HG03432 (cell line): ENCODE measurements at regions not wholly inside any gene's neighbourhood (a gene's known extent, or its start where the extent isn't known, plus 50 kb on each side); places are given as distances from the start of the nearest gene placed in this dataset.
"Not testable (repeated sequence)": the region's sequence is repeated elsewhere in the genome, so short reads cannot be mapped to it uniquely, and the experiment has no call there.

Experiments
- ATAC-seq: cut with Tn5 transposase; IDR thresholded peaks from one replicate; pipeline ENCODE4 v1.9.1; 2021; ENCODE audit warnings: mild to moderate bottlenecking, moderate library complexity; ENCODE audit not compliant: unreplicated experiment

GRCh38 chr5:10019236-10019635 lies 230.5 kb downstream of the ATPSCKMT start:
- ATAC-seq: no peak

GRCh38 chr5:10018201-10019069 lies 231.3 kb downstream of the ATPSCKMT start:
- ATAC-seq: no peak

GRCh38 chr5:10017786-10018185 lies 231.9 kb downstream of the ATPSCKMT start:
- ATAC-seq: no peak

GRCh38 chr5:10016559-10016958 lies 233.1 kb downstream of the ATPSCKMT start:
- ATAC-seq: not testable (repeated sequence)

GRCh38 chr5:10015681-10016080 lies 234.0 kb downstream of the ATPSCKMT start:
- ATAC-seq: not testable (repeated sequence)

GRCh38 chr5:10009802-10010201 lies 239.9 kb downstream of the ATPSCKMT start:
- ATAC-seq: no peak

- ATAC-seq: no peak
These were observed 262.6 kb downstream of the ATPSCKMT start for GRCh38 chr5:9987101-9987500.

- ATAC-seq: no peak
These were observed 272.6 kb downstream of the ATPSCKMT start for GRCh38 chr5:9977070-9977469.

GRCh38 chr5:9976621-9977020 lies 273.1 kb downstream of the ATPSCKMT start:
- no peak for ATAC-seq

- ATAC-seq: no peak
These were observed 277.6 kb downstream of the ATPSCKMT start for GRCh38 chr5:9972059-9972458.

- ATAC-seq: no peak
These were observed 278.4 kb downstream of the ATPSCKMT start for GRCh38 chr5:9971301-9971700.

GRCh38 chr5:9958914-9959313 lies 290.8 kb downstream of the ATPSCKMT start:
- no peak for ATAC-seq

- ATAC-seq: no peak
These were observed 292.5 kb downstream of the ATPSCKMT start for GRCh38 chr5:9957214-9957613.

GRCh38 chr5:9956725-9957124 lies 293.0 kb downstream of the ATPSCKMT start:
- ATAC-seq: no peak

GRCh38 chr5:9955586-9955985 lies 294.1 kb downstream of the ATPSCKMT start:
- no peak for ATAC-seq

- ATAC-seq: no peak
These were observed 294.8 kb downstream of the ATPSCKMT start for GRCh38 chr5:9954869-9955268.

GRCh38 chr5:9953691-9954090 lies 296.0 kb downstream of the ATPSCKMT start:
- no peak for ATAC-seq

- ATAC-seq: no peak
These were observed 297.7 kb downstream of the ATPSCKMT start for GRCh38 chr5:9951865-9952516.

GRCh38 chr5:9947944-9948343 lies 301.7 kb downstream of the ATPSCKMT start:
- no peak for ATAC-seq

- ATAC-seq: peak; percentile 71
These were observed 302.4 kb downstream of the ATPSCKMT start for GRCh38 chr5:9947225-9947714.

GRCh38 chr5:9932770-9933169 lies 302.6 kb upstream of the TAS2R1 start:
- ATAC-seq: no peak

GRCh38 chr5:9930156-9930555 lies 300.0 kb upstream of the TAS2R1 start:
- ATAC-seq: no peak
